ENCODE measurements at regions not wholly inside any gene's neighbourhood (a gene's known extent, or its start where the extent isn't known, plus 50 kb on each side); places are given as distances from the start of the nearest gene placed in this dataset.

DNA sequence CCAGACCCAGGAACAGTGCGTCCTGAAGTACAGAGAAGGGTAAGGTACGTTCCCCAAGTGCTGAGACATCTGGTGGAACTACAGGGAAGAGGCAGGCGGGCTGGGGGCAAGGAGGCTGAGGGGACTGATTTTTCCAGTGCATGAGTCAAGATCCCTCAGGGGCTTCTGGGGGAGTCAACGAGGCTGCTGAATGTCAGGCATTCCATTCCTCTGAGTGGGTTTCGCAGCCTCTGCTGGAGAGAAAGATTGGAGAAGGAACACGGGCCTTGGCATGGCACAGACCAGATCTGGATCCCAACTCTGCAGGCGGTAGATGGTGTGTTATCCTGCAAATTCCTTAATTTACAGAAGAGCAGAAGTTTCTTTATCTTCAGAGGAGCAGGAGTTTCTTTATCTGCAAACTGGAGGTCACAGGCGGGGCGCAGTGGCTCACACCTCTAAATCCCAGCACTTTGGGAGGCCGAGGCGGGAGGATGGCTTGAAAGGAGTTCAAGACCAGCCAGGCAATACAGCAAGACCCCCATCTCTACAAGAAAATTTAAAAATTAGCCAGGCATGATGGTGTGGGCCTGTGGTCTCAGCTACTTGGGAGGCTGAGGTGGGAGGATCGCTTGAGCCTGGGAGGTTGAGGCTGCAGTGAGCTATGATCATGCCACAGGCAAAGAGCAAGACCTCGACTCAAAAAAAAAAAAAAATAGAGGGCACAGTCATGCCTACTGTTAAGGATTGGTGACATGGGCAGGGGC, 132.6 kb upstream of the MAP1LC3B2 start:
- no peak for TF ChIP-seq POLR2A (IDR thresholded peaks at IDR 0.05)
- TF ChIP-seq, protein P1, sequence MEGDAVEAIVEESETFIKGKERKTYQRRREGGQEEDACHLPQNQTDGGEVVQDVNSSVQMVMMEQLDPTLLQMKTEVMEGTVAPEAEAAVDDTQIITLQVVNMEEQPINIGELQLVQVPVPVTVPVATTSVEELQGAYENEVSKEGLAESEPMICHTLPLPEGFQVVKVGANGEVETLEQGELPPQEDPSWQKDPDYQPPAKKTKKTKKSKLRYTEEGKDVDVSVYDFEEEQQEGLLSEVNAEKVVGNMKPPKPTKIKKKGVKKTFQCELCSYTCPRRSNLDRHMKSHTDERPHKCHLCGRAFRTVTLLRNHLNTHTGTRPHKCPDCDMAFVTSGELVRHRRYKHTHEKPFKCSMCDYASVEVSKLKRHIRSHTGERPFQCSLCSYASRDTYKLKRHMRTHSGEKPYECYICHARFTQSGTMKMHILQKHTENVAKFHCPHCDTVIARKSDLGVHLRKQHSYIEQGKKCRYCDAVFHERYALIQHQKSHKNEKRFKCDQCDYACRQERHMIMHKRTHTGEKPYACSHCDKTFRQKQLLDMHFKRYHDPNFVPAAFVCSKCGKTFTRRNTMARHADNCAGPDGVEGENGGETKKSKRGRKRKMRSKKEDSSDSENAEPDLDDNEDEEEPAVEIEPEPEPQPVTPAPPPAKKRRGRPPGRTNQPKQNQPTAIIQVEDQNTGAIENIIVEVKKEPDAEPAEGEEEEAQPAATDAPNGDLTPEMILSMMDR (IDR thresholded peaks at IDR 0.05) = no peak

All from lower leg skin (tissue), 3 donors.